HCT116 (cell line): ENCODE measurements at regions not wholly inside any gene's neighbourhood (a gene's known extent, or its start where the extent isn't known, plus 50 kb on each side); places are given as distances from the start of the nearest gene placed in this dataset.

Experiments
- ATAC-seq: fragments of 200-7000 bp; cut with Tn5 transposase; 2 replicates; pipeline ENCODE4 v1.9.1; 2020; ENCODE audit warnings: mild to moderate bottlenecking, moderate library complexity
- BruUV-seq: library from RNA; stranded (reverse); fragments of 400-500 nt; replicated peaks from 2 replicates; lab custom pipeline; 2021; lab: Mats Ljungman, UMichigan
- CTCF ChIA-PET: fragments of 300-600 bp; sonication (Branson Sonifier 250); formaldehyde crosslinking; loops from one replicate; lab custom pipeline; 2021; ENCODE audit warnings: antibody characterized with exemption; lab: Charles Lee
- POLR2A ChIA-PET: fragments of 300-600, 350-600 bp; sonication (Branson Sonifier 250); formaldehyde crosslinking; loops from one replicate; lab custom pipeline; 2021; ENCODE audit warnings: antibody characterized with exemption; lab: Charles Lee
- RAD21 ChIA-PET, 2 experiments: fragments of 300-600 bp; sonication (Branson Sonifier 250); formaldehyde crosslinking; loops; one replicate each; lab custom pipeline; 2023; ENCODE audit warnings: low total read pairs in 2 of 2; ENCODE audit not compliant: uncharacterized antibody in 2 of 2, unreplicated experiment in 2 of 2, low non-redundant PET in 1 of 2; lab: Charles Lee
- DNase-seq: peaks from one replicate; pipeline ENCODE4 v3.0.0-alpha.2; 2010; ENCODE audit warnings: low read depth, low spot score
- H2AFZ ChIP-seq: fragments of 200-600 bp; shearing (Covaris generic), sonication (generic); 2 replicates; pipeline ENCODE4 v1.6.1; 2017; ENCODE audit warnings: low read depth, mixed run types, mixed read lengths, antibody characterized with exemption, low read length; ENCODE audit not compliant: poor library complexity, severe bottlenecking
- H3K27ac ChIP-seq: 2 replicates; pipeline ENCODE4 v1.5.1; 2012; ENCODE audit warnings: low read depth, low read length
- H3K27me3 ChIP-seq: fragments of 200-600 bp; sonication (generic); 2 replicates; pipeline ENCODE4 v1.6.1; 2016; ENCODE audit warnings: mixed run types, low read length, mixed read lengths; ENCODE audit not compliant: insufficient read depth
- H3K36me3 ChIP-seq, 2 experiments: fragments of 200-500 bp in 1 of 2; fragments of 200-600 bp in 1 of 2; sonication (Bioruptor generic) in 1 of 2; sonication (generic) in 1 of 2; 2 replicates each; pipeline versions ENCODE4 v1.5.1 to v1.6.1; 2014 to 2016; ENCODE audit warnings: low read length in 2 of 2, inconsistent platforms in 1 of 2, mixed read lengths in 1 of 2, mixed run types in 1 of 2; ENCODE audit not compliant: insufficient read depth in 2 of 2, control insufficient read depth in 1 of 2
- H3K4me1 ChIP-seq, 2 experiments: fragments of 200-600 bp in 1 of 2; sonication (generic) in 1 of 2; 2 replicates each; pipeline versions ENCODE4 v1.5.1 to v1.6.1; 2012 to 2017; ENCODE audit warnings: low read length in 2 of 2, inconsistent platforms in 1 of 2, mild to moderate bottlenecking in 1 of 2, mixed read lengths in 1 of 2, mixed run types in 1 of 2, moderate library complexity in 1 of 2; ENCODE audit not compliant: insufficient read depth in 2 of 2, control insufficient read depth in 1 of 2
- H3K4me2 ChIP-seq: fragments of 200-600 bp; sonication (generic); 2 replicates; pipeline ENCODE4 v1.6.1; 2017; ENCODE audit warnings: mixed run types, low read length, mixed read lengths
- H3K4me3 ChIP-seq, 2 experiments: fragments of 200-600 bp in 1 of 2; sonication (generic) in 1 of 2; replicated peaks in 1 of 2; 2 replicates each; pipeline ENCODE4 v1.5.1; 2011 to 2016; ENCODE audit warnings: low read length in 2 of 2, control low read depth in 1 of 2, low read depth in 1 of 2, mild to moderate bottlenecking in 1 of 2, mixed read lengths in 1 of 2, mixed run types in 1 of 2
- H3K79me2 ChIP-seq: fragments of 200-600 bp; sonication (generic); 2 replicates; pipeline ENCODE4 v1.6.1; 2017; ENCODE audit warnings: mild to moderate bottlenecking, mixed run types, low read length, moderate library complexity, mixed read lengths; ENCODE audit not compliant: insufficient read depth
- H3K9ac ChIP-seq: fragments of 200-600 bp; sonication (generic); 2 replicates; pipeline ENCODE4 v1.6.1; 2016; ENCODE audit warnings: low read length, mixed read lengths
- H3K9me2 ChIP-seq: fragments of 200-600 bp; sonication (generic), shearing (Covaris generic); 2 replicates; pipeline ENCODE4 v1.6.1; 2017; ENCODE audit warnings: mixed run types, mild to moderate bottlenecking, moderate library complexity; ENCODE audit not compliant: insufficient read depth
- H3K9me3 ChIP-seq, 2 experiments: fragments of 200-500 bp in 1 of 2; fragments of 200-600 bp in 1 of 2; sonication (Bioruptor generic) in 1 of 2; sonication (generic) in 1 of 2; 2 replicates each; pipeline ENCODE4 v1.6.1; 2014 to 2017; ENCODE audit warnings: low read length in 2 of 2, mixed read lengths in 2 of 2, inconsistent platforms in 1 of 2, low read depth in 1 of 2, mild to moderate bottlenecking in 1 of 2, mixed run types in 1 of 2, moderate library complexity in 1 of 2; ENCODE audit not compliant: control insufficient read depth in 1 of 2, insufficient read depth in 1 of 2
- H4K20me1 ChIP-seq: fragments of 200-600 bp; sonication (generic), shearing (Covaris generic); 2 replicates; pipeline ENCODE4 v1.6.1; 2017; ENCODE audit warnings: mixed run types, mild to moderate bottlenecking, moderate library complexity; ENCODE audit not compliant: insufficient read depth
- ATF3 ChIP-seq: IDR thresholded peaks from 2 replicates; pipeline ENCODE4 v1.6.1; 2012
- CBX3 ChIP-seq: IDR thresholded peaks from 2 replicates; pipeline ENCODE4 v1.6.1; 2012; ENCODE audit warnings: low read depth
- CEBPB ChIP-seq: IDR thresholded peaks from 2 replicates; pipeline ENCODE4 v1.6.1; 2012; ENCODE audit warnings: low read depth
- CTCF ChIP-seq, 3 experiments: fragments of 200-600 bp in 1 of 3; sonication (generic) in 1 of 3; IDR thresholded peaks in 2 of 3; conservative IDR thresholded peaks in 1 of 3; 2 replicates each; pipeline ENCODE4 v1.5.1; 2012 to 2017; ENCODE audit warnings: low read depth in 2 of 3, low read length in 2 of 3, antibody characterized with exemption in 1 of 3, borderline replicate concordance in 1 of 3, control low read depth in 1 of 3, mild to moderate bottlenecking in 1 of 3, mixed read lengths in 1 of 3, mixed run types in 1 of 3, moderate library complexity in 1 of 3; ENCODE audit not compliant: insufficient read depth in 1 of 3
- EGR1 ChIP-seq: IDR thresholded peaks from 2 replicates; pipeline ENCODE4 v1.6.1; 2012; ENCODE audit warnings: low read depth
- ELF1 ChIP-seq: IDR thresholded peaks from 2 replicates; pipeline ENCODE4 v1.6.1; 2012; ENCODE audit warnings: low read depth, borderline replicate concordance
- EZH2 ChIP-seq: fragments of 200-600 bp; sonication (generic); IDR thresholded peaks from 2 replicates; pipeline ENCODE4 v1.6.1; 2017; ENCODE audit warnings: antibody characterized with exemption, mixed run types
- EZH2phosphoT487 ChIP-seq: fragments of 200-600 bp; IDR thresholded peaks from 2 replicates; pipeline ENCODE4 v1.6.1; 2018; ENCODE audit warnings: antibody characterized with exemption, borderline replicate concordance
- FOSL1 ChIP-seq: IDR thresholded peaks from 2 replicates; pipeline ENCODE4 v1.6.1; 2012; ENCODE audit warnings: low read depth
- JUND ChIP-seq: IDR thresholded peaks from 2 replicates; pipeline ENCODE4 v1.6.1; 2012
- MAX ChIP-seq: IDR thresholded peaks from 2 replicates; pipeline ENCODE4 v1.6.1; 2012
- POLR2AphosphoS5 ChIP-seq: IDR thresholded peaks from 2 replicates; pipeline ENCODE4 v1.6.1; 2011; ENCODE audit warnings: mild to moderate bottlenecking, low read depth, low read length, moderate library complexity
- RAD21 ChIP-seq: IDR thresholded peaks from 2 replicates; pipeline ENCODE4 v1.6.1; 2012; ENCODE audit warnings: low read depth, mild to moderate bottlenecking
- REST ChIP-seq: IDR thresholded peaks from 2 replicates; pipeline ENCODE4 v1.6.1; 2012; ENCODE audit warnings: low read depth
- SIN3A ChIP-seq: IDR thresholded peaks from 2 replicates; pipeline ENCODE4 v1.6.1; 2012; ENCODE audit warnings: low read depth
- SP1 ChIP-seq: IDR thresholded peaks from 2 replicates; pipeline ENCODE4 v1.6.1; 2012; ENCODE audit warnings: low read depth
- SRF ChIP-seq: IDR thresholded peaks from 2 replicates; pipeline ENCODE4 v1.6.1; 2012; ENCODE audit warnings: low read depth
- TCF7L2 ChIP-seq: IDR thresholded peaks from 2 replicates; pipeline ENCODE4 v1.7.0; 2011; ENCODE audit warnings: borderline replicate concordance, inconsistent platforms; ENCODE audit not compliant: insufficient read depth, insufficient read length; ENCODE audit errors: extremely low read depth
- ZBTB33 ChIP-seq: IDR thresholded peaks from 2 replicates; pipeline ENCODE4 v1.6.1; 2011; ENCODE audit warnings: mild to moderate bottlenecking, low read length, moderate library complexity; ENCODE audit not compliant: insufficient replicate concordance; ENCODE audit errors: extremely low read depth
- ZNF274 ChIP-seq: fragments of 200-500 bp; sonication (Bioruptor generic); IDR thresholded peaks from 2 replicates; pipeline ENCODE4 v1.6.1; 2014; ENCODE audit warnings: mild to moderate bottlenecking, low read depth, low read length, inconsistent platforms
- intact Hi-C: fragments of 100-400 bp; cut with micrococcal nuclease; formaldehyde crosslinking; loops from 2 replicates; pipeline ENCODE4 v1.10.0; 2022

- Histone ChIP-seq H3K9me3 (no peaks in the 10 kb centered on the region), H3K4me1 (peaks cover 0 to 24% of the 10 kb centered on the region in 2 experiments; a peak in 2 of 4 replicates), H3K9ac (no peak overlapping the region), H3K4me3 (no peak overlapping the region), H2AFZ (no peak overlapping the region), H3K27ac (no peak overlapping the region), H4K20me1 (no peaks in the 10 kb centered on the region), H3K9me2 (no peaks in the 10 kb centered on the region), H3K27me3 (no peaks in the 10 kb centered on the region), H3K79me2 (no peaks in the 10 kb centered on the region), H3K36me3 (no peaks in the 10 kb centered on the region), H3K4me2 (no peak overlapping the region)
- TF ChIP-seq EZH2phosphoT487, result no peak
- no peak for TF ChIP-seq POLR2AphosphoS5
- no peak for TF ChIP-seq JUND
- TF ChIP-seq CTCF (IDR thresholded peaks at IDR 0.05 in 2 of 3, conservative IDR thresholded peaks at IDR 0.05 in 1 of 3; ENCODE audit: borderline replicate concordance in 1 of 3, insufficient read depth in 1 of 3, low read depth in 2 of 3, low read length in 2 of 3), result no peak
- TF ChIP-seq MAX, result no peak
- TF ChIP-seq CEBPB, result no peak
- TF ChIP-seq CBX3, result no peak
- no peak for TF ChIP-seq ZNF274
- TF ChIP-seq SRF, result no peak
- TF ChIP-seq ELF1, result no peak
- TF ChIP-seq EGR1, result no peak
- no peak for TF ChIP-seq SIN3A
- TF ChIP-seq ATF3, result no peak
- TF ChIP-seq EZH2, result no peak
- no peak for TF ChIP-seq FOSL1
- TF ChIP-seq RAD21, result no peak
- no peak for TF ChIP-seq REST
- TF ChIP-seq SP1, result no peak
- TF ChIP-seq ZBTB33, result no peak
- no peak for TF ChIP-seq TCF7L2
- ChIA-PET RAD21 (no interaction called here), CTCF (no interaction called here), POLR2A (no interaction called here)
- ATAC-seq, result no peak
- DNase-seq, result no peak
- intact Hi-C loops, result no loop called here
- no TSS peak for BruUV-seq
Measured at GRCh38 chr3:106332129-106332528, 463.3 kb upstream of the CBLB start.
